CD4-positive, CD25-positive, alpha-beta regulatory T cell (primary cell): ENCODE measurements at regions not wholly inside any gene's neighbourhood (a gene's known extent, or its start where the extent isn't known, plus 50 kb on each side); places are given as distances from the start of the nearest gene placed in this dataset.

ENCODE experiments used
- ATAC-seq, 2 donors: fragments of 150-1000 bp; cut with Tn5 transposase; one replicate each; pipeline ENCODE4 v1.10.0; 2021; ENCODE audit warnings: low read depth in 2 of 2, moderate number of reproducible peaks in 2 of 2, moderate library complexity in 1 of 2
- DNase-seq, 3 donors: peaks; one replicate each; pipeline versions ENCODE4 v3.0.0 to v3.0.0-alpha.2; 2012 to 2022; ENCODE audit warnings: mixed read lengths in 1 of 3
- H3K27ac ChIP-seq: one replicate; pipeline ENCODE4 v1.7.0; 2013; ENCODE audit warnings: mild to moderate bottlenecking, low read length; ENCODE audit not compliant: insufficient read depth, poor library complexity, severe bottlenecking
- H3K27me3 ChIP-seq: one replicate; pipeline ENCODE4 v1.7.0; 2013; ENCODE audit warnings: low read length; ENCODE audit not compliant: control insufficient read depth, insufficient read depth
- H3K36me3 ChIP-seq: one replicate; pipeline ENCODE4 v1.7.0; 2013; ENCODE audit warnings: mild to moderate bottlenecking, low read length, moderate library complexity; ENCODE audit not compliant: control insufficient read depth, insufficient read depth
- H3K4me1 ChIP-seq: 2 replicates; pipeline ENCODE4 v1.7.0; 2013; ENCODE audit warnings: mild to moderate bottlenecking, low read length; ENCODE audit not compliant: insufficient read depth, control insufficient read depth, poor library complexity, severe bottlenecking
- H3K4me3 ChIP-seq: one replicate; pipeline ENCODE4 v1.7.0; 2013; ENCODE audit warnings: low read depth, mild to moderate bottlenecking, low read length, moderate library complexity
- H3K9me3 ChIP-seq, 2 experiments: 1 replicate in 1 of 2; 2 replicates in 1 of 2; pipeline ENCODE4 v1.7.0; 2013; ENCODE audit warnings: low read length in 2 of 2, mild to moderate bottlenecking in 1 of 2, moderate library complexity in 1 of 2; ENCODE audit not compliant: control insufficient read depth in 2 of 2
- H3K27ac Mint-ChIP-seq, 3 donors: one replicate each; pipeline ENCODE4 v1.8.0; 2020 to 2022; ENCODE audit warnings: mild to moderate bottlenecking in 3 of 3, mixed read lengths in 3 of 3, moderate library complexity in 2 of 3
- H3K27me3 Mint-ChIP-seq: one replicate; pipeline ENCODE4 v1.8.0; 2022; ENCODE audit warnings: mild to moderate bottlenecking, mixed read lengths
- H3K36me3 Mint-ChIP-seq: one replicate; pipeline ENCODE4 v1.8.0; 2020; ENCODE audit warnings: mixed read lengths
- H3K4me1 Mint-ChIP-seq, 4 donors: one replicate each; pipeline ENCODE4 v1.8.0; 2020 to 2022; ENCODE audit warnings: mixed read lengths in 4 of 4, mild to moderate bottlenecking in 1 of 4
- H3K4me3 Mint-ChIP-seq, 4 donors: one replicate each; pipeline ENCODE4 v1.8.0; 2020 to 2022; ENCODE audit warnings: mild to moderate bottlenecking in 4 of 4, mixed read lengths in 4 of 4, moderate library complexity in 3 of 4
- H3K9me3 Mint-ChIP-seq, 7 donors: one replicate each; pipeline ENCODE4 v1.8.0; 2020 to 2022; ENCODE audit warnings: mixed read lengths in 7 of 7, mild to moderate bottlenecking in 3 of 7, moderate library complexity in 2 of 7

DNA sequence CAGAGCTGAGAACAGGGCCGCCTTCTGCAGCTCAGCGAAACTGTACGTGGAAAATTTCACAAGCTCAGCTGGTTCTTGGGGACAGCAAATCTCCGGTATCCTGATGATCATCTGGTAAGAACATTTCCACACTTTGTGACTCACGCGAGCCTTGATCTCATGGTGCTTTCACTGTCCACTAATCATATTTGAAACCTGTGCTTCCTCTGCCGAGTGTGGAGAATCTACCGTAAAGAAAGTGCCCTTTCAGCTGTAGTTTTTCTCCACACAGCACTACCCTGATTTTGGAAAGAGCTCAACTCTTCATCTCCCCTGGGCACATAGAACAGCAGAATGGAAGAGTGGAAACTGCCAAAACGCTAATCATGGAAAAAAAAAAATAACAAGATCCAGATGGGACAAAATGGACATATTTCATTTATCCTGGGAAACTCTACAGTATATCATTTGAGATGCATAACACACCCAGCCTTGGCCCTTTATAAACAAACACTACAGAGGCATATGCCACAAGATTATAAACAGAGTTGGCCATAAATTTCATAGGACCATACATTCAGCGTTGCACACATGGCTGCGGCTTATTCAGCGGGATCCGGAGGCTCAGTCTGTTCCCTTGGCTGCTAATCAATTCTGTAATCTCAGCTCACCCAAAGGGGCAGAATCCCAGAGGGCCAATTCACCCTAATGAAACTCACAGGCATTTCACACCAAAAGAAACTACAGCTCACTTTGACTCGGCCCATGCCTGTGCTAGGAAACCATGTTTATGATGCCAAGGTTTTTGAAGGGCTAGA, 434.5 kb downstream of the HDGFL1 start:
- Histone ChIP-seq H3K27ac (no peak overlapping the region), H3K4me1 (no peaks in the 10 kb centered on the region), H3K9me3 (no peaks in the 10 kb centered on the region), H3K4me3 (no peak overlapping the region), H3K36me3 (no peaks in the 10 kb centered on the region), H3K27me3 (no peaks in the 10 kb centered on the region)
- H3K4me1 Mint-ChIP-seq, result no peaks in the 10 kb centered on the region
- no peaks in the 10 kb centered on the region for H3K36me3 Mint-ChIP-seq
- H3K4me3 Mint-ChIP-seq, result no peak overlapping the region
- H3K27me3 Mint-ChIP-seq, result no peaks in the 10 kb centered on the region
- DNase-seq (no peak), ATAC-seq (no peak)
- no peak overlapping the region for H3K27ac Mint-ChIP-seq
- peaks cover 0 to 16% (median 3%) of the 10 kb centered on the region in 7 donors for H3K9me3 Mint-ChIP-seq

DNA sequence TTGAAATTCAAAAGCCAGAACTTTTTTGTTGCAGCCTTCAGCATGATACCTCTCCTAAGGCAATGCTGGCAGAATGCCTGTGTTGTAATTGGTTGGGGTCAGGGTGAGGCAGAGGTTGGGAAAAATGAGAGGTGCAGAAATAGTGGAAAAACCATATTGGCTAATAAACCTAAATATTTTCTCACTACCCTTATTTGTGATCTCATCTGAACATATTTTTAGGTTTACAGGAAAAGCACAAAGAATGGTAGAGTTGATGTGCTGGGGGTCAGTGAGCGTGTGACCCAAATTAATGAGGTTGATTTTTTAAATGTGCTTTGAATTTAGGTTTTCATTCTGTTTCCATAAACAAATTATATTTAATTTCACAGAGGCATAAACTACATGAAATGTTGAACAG, 437.3 kb downstream of the HDGFL1 start:
- Mint-ChIP-seq H3K4me3 (no peak overlapping the region), H3K27me3 (no peaks in the 10 kb centered on the region), H3K9me3 (peaks cover 0 to 10% (median 4%) of the 10 kb centered on the region in 7 donors), H3K27ac (no peak overlapping the region), H3K4me1 (no peaks in the 10 kb centered on the region), H3K36me3 (no peaks in the 10 kb centered on the region)
- no peaks in the 10 kb centered on the region for H3K36me3 ChIP-seq
- H3K4me1 ChIP-seq, result no peaks in the 10 kb centered on the region
- H3K27ac ChIP-seq, result no peak overlapping the region
- no peaks in the 10 kb centered on the region for H3K27me3 ChIP-seq
- H3K9me3 ChIP-seq, result no peaks in the 10 kb centered on the region
- ATAC-seq (no peak), DNase-seq (no peak)
- H3K4me3 ChIP-seq, result no peak overlapping the region

DNA sequence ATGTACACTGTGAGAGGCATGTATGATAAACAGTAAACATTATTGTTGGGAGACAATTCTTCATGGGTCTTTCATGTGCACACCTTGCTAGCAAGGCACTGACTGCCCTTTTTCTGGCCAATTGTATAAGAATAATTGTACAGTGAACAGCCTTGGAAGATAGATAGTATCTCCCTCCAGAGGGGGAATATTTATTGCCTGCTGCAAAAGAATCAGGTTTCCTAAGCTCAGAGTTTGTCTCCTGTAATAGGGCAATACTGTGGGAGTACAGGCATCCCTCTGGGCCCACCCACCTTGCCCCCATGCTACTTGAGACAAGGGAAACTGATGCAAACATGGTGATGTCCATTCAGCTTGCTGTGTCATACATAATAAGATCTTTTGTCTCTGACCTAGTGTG, 442.2 kb downstream of the HDGFL1 start:
- H3K4me1 ChIP-seq, result no peaks in the 10 kb centered on the region
- Mint-ChIP-seq H3K4me3 (no peak overlapping the region), H3K9me3 (peaks cover 0 to 8% (median 0%) of the 10 kb centered on the region in 7 donors), H3K4me1 (no peaks in the 10 kb centered on the region), H3K27ac (no peak overlapping the region), H3K27me3 (no peaks in the 10 kb centered on the region), H3K36me3 (no peaks in the 10 kb centered on the region)
- no peaks in the 10 kb centered on the region for H3K9me3 ChIP-seq
- no peak overlapping the region for H3K4me3 ChIP-seq
- no peak for DNase-seq
- no peak for ATAC-seq
- H3K27ac ChIP-seq, result no peak overlapping the region
- H3K27me3 ChIP-seq, result no peaks in the 10 kb centered on the region
- no peaks in the 10 kb centered on the region for H3K36me3 ChIP-seq

DNA sequence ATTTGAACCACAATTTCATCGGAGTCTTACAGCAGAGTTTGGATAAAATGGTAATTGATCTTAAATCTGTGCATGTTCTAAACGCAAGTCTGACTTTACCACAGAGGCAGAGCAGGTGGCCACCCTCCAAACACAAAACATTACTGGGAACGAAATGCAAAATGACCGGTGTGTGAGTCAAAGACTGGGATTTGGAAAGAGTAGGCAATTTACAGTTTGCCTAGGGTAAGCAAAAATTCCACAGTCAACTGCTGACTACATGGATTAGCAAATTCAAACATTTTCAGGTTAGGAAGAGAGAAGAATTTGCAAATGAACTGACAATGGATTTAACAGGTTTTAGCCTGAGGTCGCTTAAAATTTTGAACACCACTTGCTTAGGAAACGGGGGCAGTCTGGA, 444.4 kb downstream of the HDGFL1 start:
- H3K9me3 ChIP-seq, result no peaks in the 10 kb centered on the region
- H3K36me3 ChIP-seq, result no peaks in the 10 kb centered on the region
- Mint-ChIP-seq H3K4me1 (no peaks in the 10 kb centered on the region), H3K9me3 (peaks cover 0 to 11% (median 0%) of the 10 kb centered on the region in 7 donors), H3K36me3 (no peaks in the 10 kb centered on the region), H3K27ac (no peak overlapping the region), H3K27me3 (no peaks in the 10 kb centered on the region), H3K4me3 (no peak overlapping the region)
- no peak overlapping the region for H3K27ac ChIP-seq
- ATAC-seq (no peak), DNase-seq (no peak)
- H3K4me1 ChIP-seq, result no peaks in the 10 kb centered on the region
- H3K27me3 ChIP-seq, result no peaks in the 10 kb centered on the region
- no peak overlapping the region for H3K4me3 ChIP-seq

DNA sequence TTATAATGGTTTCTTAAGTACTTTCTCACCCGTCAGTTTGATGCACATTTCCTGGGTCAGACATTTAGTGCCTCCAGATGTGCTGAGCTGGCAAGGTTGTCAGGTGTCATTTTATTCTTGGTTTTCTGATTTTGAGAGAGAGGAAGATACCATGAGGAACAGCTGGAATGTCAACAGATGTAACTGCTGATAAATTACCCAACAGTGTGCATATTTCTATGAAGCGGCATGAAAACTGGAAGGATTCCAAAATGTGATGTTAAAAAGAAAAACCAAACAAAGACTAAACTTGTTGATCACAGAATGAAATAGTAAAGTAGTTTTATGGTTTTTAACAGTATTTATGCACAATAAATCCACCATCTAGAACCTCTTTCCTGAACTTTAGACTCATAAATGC, 447.3 kb downstream of the HDGFL1 start:
- H3K4me3 ChIP-seq, result no peak overlapping the region
- H3K4me1 Mint-ChIP-seq, result no peaks in the 10 kb centered on the region
- DNase-seq (no peak), ATAC-seq (no peak)
- H3K36me3 ChIP-seq, result no peaks in the 10 kb centered on the region
- no peak overlapping the region for H3K27ac Mint-ChIP-seq
- H3K27me3 ChIP-seq, result no peaks in the 10 kb centered on the region
- H3K9me3 Mint-ChIP-seq, result peaks cover 0 to 6% (median 0%) of the 10 kb centered on the region in 7 donors
- H3K4me1 ChIP-seq, result no peaks in the 10 kb centered on the region
- no peaks in the 10 kb centered on the region for H3K36me3 Mint-ChIP-seq
- H3K27ac ChIP-seq, result no peak overlapping the region
- H3K4me3 Mint-ChIP-seq, result no peak overlapping the region
- H3K9me3 ChIP-seq, result no peaks in the 10 kb centered on the region
- H3K27me3 Mint-ChIP-seq, result no peaks in the 10 kb centered on the region

DNA sequence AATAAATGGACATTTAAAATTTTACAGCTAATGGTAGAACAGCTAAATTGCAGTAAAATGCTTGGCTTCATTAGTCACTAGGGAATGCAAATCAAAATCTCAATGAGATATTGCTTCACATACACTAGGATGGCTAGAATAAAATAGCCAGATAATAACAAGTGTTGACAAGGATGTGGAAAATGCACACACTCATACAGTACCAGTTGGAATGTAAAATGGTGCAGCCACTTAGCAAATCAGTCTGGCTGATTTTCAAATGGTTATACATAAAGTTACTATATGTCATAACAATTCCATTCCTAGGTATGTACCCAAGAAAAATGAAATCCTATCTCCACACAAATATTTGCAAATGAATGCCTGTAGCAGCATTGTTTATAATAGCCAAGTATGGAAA, 452.1 kb downstream of the HDGFL1 start:
- DNase-seq (no peak), ATAC-seq (no peak)
- no peaks in the 10 kb centered on the region for H3K4me1 ChIP-seq
- no peaks in the 10 kb centered on the region for H3K4me1 Mint-ChIP-seq
- peaks cover 0 to 7% (median 3%) of the 10 kb centered on the region in 7 donors for H3K9me3 Mint-ChIP-seq
- H3K36me3 Mint-ChIP-seq, result no peaks in the 10 kb centered on the region
- no peaks in the 10 kb centered on the region for H3K9me3 ChIP-seq
- no peaks in the 10 kb centered on the region for H3K27me3 ChIP-seq
- no peaks in the 10 kb centered on the region for H3K36me3 ChIP-seq
- no peak overlapping the region for H3K27ac ChIP-seq
- no peak overlapping the region for H3K4me3 Mint-ChIP-seq
- no peak overlapping the region for H3K27ac Mint-ChIP-seq
- no peaks in the 10 kb centered on the region for H3K27me3 Mint-ChIP-seq
- H3K4me3 ChIP-seq, result no peak overlapping the region

DNA sequence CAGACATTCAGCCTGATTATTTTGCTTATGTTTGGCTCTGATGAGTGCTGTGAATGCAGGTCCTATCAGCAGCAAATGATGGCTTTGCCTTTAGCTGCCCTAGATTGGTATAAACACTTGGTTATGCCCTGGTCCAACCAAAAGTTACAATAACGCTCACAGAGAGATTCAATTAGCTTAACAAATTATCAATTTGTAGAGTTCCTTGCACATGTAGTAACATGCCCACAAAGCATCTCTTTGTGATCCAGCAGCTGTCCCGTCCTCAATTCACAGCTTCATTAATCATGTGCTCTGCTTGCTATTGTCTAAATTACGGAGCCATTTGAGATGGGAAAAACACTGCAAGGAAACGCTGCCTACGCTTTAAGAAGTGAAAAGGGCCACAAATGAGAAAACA, 457.9 kb downstream of the HDGFL1 start:
- Histone ChIP-seq H3K4me1 (no peaks in the 10 kb centered on the region), H3K4me3 (no peak overlapping the region), H3K27me3 (no peaks in the 10 kb centered on the region), H3K27ac (no peak overlapping the region), H3K36me3 (no peaks in the 10 kb centered on the region), H3K9me3 (no peaks in the 10 kb centered on the region)
- DNase-seq (no peak), ATAC-seq (no peak)
- Mint-ChIP-seq H3K4me1 (no peaks in the 10 kb centered on the region), H3K27me3 (no peaks in the 10 kb centered on the region), H3K4me3 (no peak overlapping the region), H3K9me3 (peaks cover 0 to 6% (median 4%) of the 10 kb centered on the region in 7 donors), H3K27ac (no peak overlapping the region), H3K36me3 (no peaks in the 10 kb centered on the region)

DNA sequence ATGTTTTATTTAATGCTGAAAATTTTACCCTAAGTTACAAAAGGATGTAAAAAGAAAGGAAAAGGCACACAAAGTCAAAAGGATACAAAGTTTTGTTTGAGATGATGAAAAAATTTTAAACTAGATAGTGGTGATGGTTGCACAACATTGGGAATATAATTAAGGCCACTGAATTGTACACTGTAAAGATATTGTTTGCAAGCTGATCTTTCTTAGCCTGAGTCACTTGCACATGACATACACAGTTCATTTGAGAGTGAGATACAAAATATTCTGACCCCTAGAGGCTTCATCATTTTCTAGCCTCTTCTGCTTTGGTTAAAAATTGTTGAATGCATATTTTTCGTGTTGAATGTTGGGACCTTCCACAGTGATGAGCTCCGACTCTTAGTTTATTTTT, 462.6 kb downstream of the HDGFL1 start:
- Histone ChIP-seq H3K27me3 (no peaks in the 10 kb centered on the region), H3K4me3 (no peak overlapping the region), H3K36me3 (no peaks in the 10 kb centered on the region), H3K9me3 (no peaks in the 10 kb centered on the region), H3K4me1 (no peaks in the 10 kb centered on the region), H3K27ac (no peak overlapping the region)
- no peaks in the 10 kb centered on the region for H3K36me3 Mint-ChIP-seq
- peaks cover 0 to 6% (median 2%) of the 10 kb centered on the region in 7 donors for H3K9me3 Mint-ChIP-seq
- no peak overlapping the region for H3K27ac Mint-ChIP-seq
- DNase-seq (no peak), ATAC-seq (no peak)
- no peaks in the 10 kb centered on the region for H3K4me1 Mint-ChIP-seq
- H3K4me3 Mint-ChIP-seq, result no peak overlapping the region
- H3K27me3 Mint-ChIP-seq, result no peaks in the 10 kb centered on the region
